ENCODE measurements at regions not wholly inside any gene's neighbourhood (a gene's known extent, or its start where the extent isn't known, plus 50 kb on each side); places are given as distances from the start of the nearest gene placed in this dataset.
A peak's percentile ranks its signal among the peaks of the same experiment; 100 is the strongest.

DNA sequence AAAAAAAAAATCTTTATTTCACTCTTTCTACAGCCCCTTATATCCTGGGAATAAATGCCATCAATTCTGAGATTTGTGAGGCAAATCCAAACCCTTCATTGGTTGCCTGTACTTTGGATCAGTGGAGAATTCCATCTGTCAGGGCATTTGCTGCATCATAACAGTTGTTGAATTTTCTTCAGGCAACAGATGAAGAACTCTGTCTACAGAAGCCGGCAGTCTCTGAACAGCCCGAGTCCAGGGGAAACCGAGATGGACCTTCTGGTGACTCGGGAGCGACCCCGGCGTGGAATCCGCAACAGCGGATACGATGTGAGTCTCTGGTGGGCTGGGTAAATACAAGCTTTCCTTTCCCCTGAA is 82.3 kb downstream of the C11orf91 start:
- DNase-seq (no peak), ATAC-seq (no peak)
- intact Hi-C loops (cut with micrococcal nuclease), result no loop called here
- H3K27me3 ChIP-seq (ENCODE audit: low read length), result no peaks in the 10 kb centered on the region
- H3K36me3 ChIP-seq (ENCODE audit: low read depth, low read length), result no peaks in the 10 kb centered on the region
- ChIA-PET CTCF (no interaction called here), POLR2A (ENCODE audit: unreplicated experiment) (no interaction called here)
- H3K9me2 ChIP-seq (replicated peaks; ENCODE audit: low read length), result no peaks in the 10 kb centered on the region
- TF ChIP-seq EZH2 (IDR thresholded peaks at IDR 0.05; ENCODE audit: low read length, unreplicated experiment) (no peak), EZH2phosphoT487 (IDR thresholded peaks at IDR 0.05; ENCODE audit: borderline replicate concordance, low read length) (no peak)
- TF ChIP-seq, protein P1, sequence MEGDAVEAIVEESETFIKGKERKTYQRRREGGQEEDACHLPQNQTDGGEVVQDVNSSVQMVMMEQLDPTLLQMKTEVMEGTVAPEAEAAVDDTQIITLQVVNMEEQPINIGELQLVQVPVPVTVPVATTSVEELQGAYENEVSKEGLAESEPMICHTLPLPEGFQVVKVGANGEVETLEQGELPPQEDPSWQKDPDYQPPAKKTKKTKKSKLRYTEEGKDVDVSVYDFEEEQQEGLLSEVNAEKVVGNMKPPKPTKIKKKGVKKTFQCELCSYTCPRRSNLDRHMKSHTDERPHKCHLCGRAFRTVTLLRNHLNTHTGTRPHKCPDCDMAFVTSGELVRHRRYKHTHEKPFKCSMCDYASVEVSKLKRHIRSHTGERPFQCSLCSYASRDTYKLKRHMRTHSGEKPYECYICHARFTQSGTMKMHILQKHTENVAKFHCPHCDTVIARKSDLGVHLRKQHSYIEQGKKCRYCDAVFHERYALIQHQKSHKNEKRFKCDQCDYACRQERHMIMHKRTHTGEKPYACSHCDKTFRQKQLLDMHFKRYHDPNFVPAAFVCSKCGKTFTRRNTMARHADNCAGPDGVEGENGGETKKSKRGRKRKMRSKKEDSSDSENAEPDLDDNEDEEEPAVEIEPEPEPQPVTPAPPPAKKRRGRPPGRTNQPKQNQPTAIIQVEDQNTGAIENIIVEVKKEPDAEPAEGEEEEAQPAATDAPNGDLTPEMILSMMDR (conservative IDR thresholded peaks at IDR 0.05; ENCODE audit: low read depth, low read length), result no peak
- no peak overlapping the region for H3K4me3 ChIP-seq (ENCODE audit: low read length)
- H3K9ac ChIP-seq (ENCODE audit: low read length), result no peak overlapping the region
- H2AFZ ChIP-seq (ENCODE audit: low read length), result no peak overlapping the region
- peaks cover 4% of the 10 kb centered on the region; the same call in 1 of the 2 replicates for H3K4me1 ChIP-seq (ENCODE audit: insufficient read depth, low read length)
- H4K20me1 ChIP-seq (ENCODE audit: low read length), result no peaks in the 10 kb centered on the region
- BruUV-seq (replicated peaks), result no TSS peak
- H3K79me2 ChIP-seq (ENCODE audit: low read length), result no peaks in the 10 kb centered on the region
- H3K9me3 ChIP-seq (ENCODE audit: low read length), result no peaks in the 10 kb centered on the region
- H3K4me2 ChIP-seq (ENCODE audit: low read length), result no peak overlapping the region
- H3F3A ChIP-seq (ENCODE audit: low read length, unreplicated experiment), result no peaks in the 10 kb centered on the region
- peak overlapping the region; percentile 37; the same call in 1 of the 2 replicates for H3K27ac ChIP-seq (ENCODE audit: low read length)

DNA sequence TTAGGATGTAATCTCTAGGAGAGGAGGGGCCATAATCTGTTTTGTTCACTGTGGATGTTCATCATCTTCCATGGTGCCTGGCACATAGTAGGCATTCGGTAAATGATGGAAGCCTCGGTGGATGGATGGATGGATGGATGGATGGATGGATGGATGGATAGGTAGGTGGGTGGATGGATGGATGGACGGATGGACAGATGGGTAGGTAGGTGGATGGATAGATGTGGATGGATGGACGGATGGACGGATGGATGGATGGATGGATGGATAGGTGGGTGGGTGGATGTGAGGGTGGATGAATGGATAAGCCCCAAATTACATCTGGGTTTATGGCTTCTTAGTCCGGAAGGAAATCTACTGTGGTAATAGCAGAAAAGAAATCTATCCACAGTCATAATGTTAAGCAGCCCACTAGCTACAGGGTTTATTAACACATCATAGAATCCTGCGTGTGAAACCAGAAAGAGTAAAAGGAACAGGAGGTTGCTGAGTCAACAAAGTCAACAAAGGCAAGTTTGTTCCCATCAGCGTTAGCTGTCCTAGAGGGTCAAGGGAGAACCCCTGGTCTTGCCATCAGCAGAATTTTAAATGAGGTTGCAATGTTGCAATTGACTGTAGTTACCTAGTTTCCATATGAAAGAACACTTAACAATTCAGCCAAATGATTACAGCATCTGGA is 82.8 kb downstream of the C11orf91 start:
- Histone ChIP-seq H3K27ac (ENCODE audit: low read length) (peak overlapping the region; percentile 37), H3K9ac (ENCODE audit: low read length) (no peak overlapping the region; the same call in 1 of the 2 replicates), H3K79me2 (ENCODE audit: low read length) (no peaks in the 10 kb centered on the region), H3K9me2 (replicated peaks; ENCODE audit: low read length) (no peaks in the 10 kb centered on the region), H3K4me3 (ENCODE audit: low read length) (no peak overlapping the region), H2AFZ (ENCODE audit: low read length) (no peak overlapping the region), H3K4me1 (ENCODE audit: insufficient read depth, low read length) (peaks cover 4% of the 10 kb centered on the region; the same call in 1 of the 2 replicates), H3K4me2 (ENCODE audit: low read length) (no peak overlapping the region), H3K36me3 (ENCODE audit: low read depth, low read length) (no peaks in the 10 kb centered on the region), H4K20me1 (ENCODE audit: low read length) (no peaks in the 10 kb centered on the region), H3F3A (ENCODE audit: low read length, unreplicated experiment) (no peaks in the 10 kb centered on the region), H3K27me3 (ENCODE audit: low read length) (no peaks in the 10 kb centered on the region), H3K9me3 (ENCODE audit: low read length) (no peaks in the 10 kb centered on the region)
- ChIA-PET CTCF (no interaction called here), POLR2A (ENCODE audit: unreplicated experiment) (no interaction called here)
- no TSS peak for BruUV-seq (replicated peaks)
- TF ChIP-seq EZH2phosphoT487 (IDR thresholded peaks at IDR 0.05; ENCODE audit: borderline replicate concordance, low read length), result no peak
- TF ChIP-seq EZH2 (IDR thresholded peaks at IDR 0.05; ENCODE audit: low read length, unreplicated experiment), result no peak
- TF ChIP-seq, protein P1 (conservative IDR thresholded peaks at IDR 0.05; ENCODE audit: low read depth, low read length), result no peak
- intact Hi-C loops (cut with micrococcal nuclease), result no loop called here
- DNase-seq (peak; percentile 43), ATAC-seq (peak; percentile 78)

DNA sequence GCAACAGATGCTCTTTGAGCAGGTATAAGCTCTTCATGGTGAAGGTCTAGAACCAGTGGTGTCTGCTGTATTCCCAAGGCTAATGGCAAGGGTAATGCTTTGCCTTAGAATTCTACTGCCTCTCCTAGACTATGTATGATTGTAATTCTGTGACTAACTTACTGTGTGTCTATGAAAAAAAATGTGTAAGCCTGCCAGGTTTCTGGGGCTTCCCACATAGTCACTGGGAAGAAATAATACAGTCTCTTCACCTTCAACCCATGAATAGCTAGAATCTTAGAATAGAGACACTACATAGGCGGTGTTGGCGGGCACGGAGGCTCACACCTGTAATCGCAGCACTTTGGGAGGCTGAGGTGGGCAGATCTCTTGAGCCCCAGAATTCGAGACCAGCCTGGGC is 84.1 kb downstream of the C11orf91 start:
- Histone ChIP-seq H3K4me1 (ENCODE audit: insufficient read depth, low read length) (peaks cover 4% of the 10 kb centered on the region; the same call in 1 of the 2 replicates), H3K4me3 (ENCODE audit: low read length) (no peak overlapping the region), H3K9ac (ENCODE audit: low read length) (no peak overlapping the region), H3K4me2 (ENCODE audit: low read length) (no peak overlapping the region), H3K36me3 (ENCODE audit: low read depth, low read length) (no peaks in the 10 kb centered on the region), H3F3A (ENCODE audit: low read length, unreplicated experiment) (no peaks in the 10 kb centered on the region), H3K9me3 (ENCODE audit: low read length) (no peaks in the 10 kb centered on the region), H3K79me2 (ENCODE audit: low read length) (no peaks in the 10 kb centered on the region), H3K9me2 (replicated peaks; ENCODE audit: low read length) (no peaks in the 10 kb centered on the region), H3K27ac (ENCODE audit: low read length) (no peak overlapping the region), H4K20me1 (ENCODE audit: low read length) (no peaks in the 10 kb centered on the region), H3K27me3 (ENCODE audit: low read length) (no peaks in the 10 kb centered on the region), H2AFZ (ENCODE audit: low read length) (no peak overlapping the region)
- POLR2A ChIA-PET (ENCODE audit: unreplicated experiment), result no interaction called here
- BruUV-seq (replicated peaks), result no TSS peak
- CTCF ChIA-PET, result no interaction called here
- ATAC-seq (no peak), DNase-seq (no peak)
- intact Hi-C loops (cut with micrococcal nuclease), result no loop called here
- no peak for TF ChIP-seq EZH2 (IDR thresholded peaks at IDR 0.05; ENCODE audit: low read length, unreplicated experiment)
- TF ChIP-seq, protein P1 (conservative IDR thresholded peaks at IDR 0.05; ENCODE audit: low read depth, low read length), result no peak
- TF ChIP-seq EZH2phosphoT487 (IDR thresholded peaks at IDR 0.05; ENCODE audit: borderline replicate concordance, low read length), result no peak

Data from PC-3 (cell line).